Thymus (tissue), 11 donors: ENCODE measurements at regions not wholly inside any gene's neighbourhood (a gene's known extent, or its start where the extent isn't known, plus 50 kb on each side); places are given as distances from the start of the nearest gene placed in this dataset.
"Not testable (repeated sequence)": the region's sequence is repeated elsewhere in the genome, so short reads cannot be mapped to it uniquely, and the experiment has no call there.

Experiments
- DNase-seq, 9 donors: peaks; one replicate each; pipeline ENCODE4 v3.0.0-alpha.2; 2013; ENCODE audit warnings: low spot score in 9 of 9, low read depth in 6 of 9, missing footprints in 1 of 9
- H3K27ac ChIP-seq, 2 donors: one replicate each; pipeline ENCODE4 v1.5.1; 2013; ENCODE audit warnings: control low read depth in 1 of 2, low read depth in 1 of 2, low read length in 1 of 2, mild to moderate bottlenecking in 1 of 2, moderate library complexity in 1 of 2
- H3K27me3 ChIP-seq, 2 donors: one replicate each; pipeline ENCODE4 v1.5.1; 2013; ENCODE audit warnings: low read length in 1 of 2; ENCODE audit not compliant: control insufficient read depth in 2 of 2, insufficient read depth in 1 of 2
- H3K36me3 ChIP-seq, 2 donors: one replicate each; pipeline ENCODE4 v1.5.1; 2013; ENCODE audit warnings: low read length in 1 of 2, mild to moderate bottlenecking in 1 of 2, moderate library complexity in 1 of 2; ENCODE audit not compliant: control insufficient read depth in 2 of 2, insufficient read depth in 2 of 2
- H3K4me1 ChIP-seq, 2 donors: one replicate each; pipeline ENCODE4 v1.5.1; 2013; ENCODE audit warnings: low read length in 2 of 2; ENCODE audit not compliant: control insufficient read depth in 2 of 2, insufficient read depth in 2 of 2
- H3K4me3 ChIP-seq, 2 donors: one replicate each; pipeline ENCODE4 v1.5.1; 2013; ENCODE audit warnings: low read length in 2 of 2, control low read depth in 1 of 2, mild to moderate bottlenecking in 1 of 2
- H3K9me3 ChIP-seq, 2 donors: one replicate each; pipeline ENCODE4 v1.5.1; 2013; ENCODE audit warnings: low read length in 1 of 2, mild to moderate bottlenecking in 1 of 2; ENCODE audit not compliant: control insufficient read depth in 2 of 2, insufficient read depth in 1 of 2
- WGBS: extraction: QIAGEN DNeasy Blood & Tissue Kit; methylation state at CpG from one replicate; pipeline ENCODE4 v1.1.7; 2013; 5-methylcytosine and 5-hydroxymethylcytosine counted together
- donor health status: healthy.

DNA sequence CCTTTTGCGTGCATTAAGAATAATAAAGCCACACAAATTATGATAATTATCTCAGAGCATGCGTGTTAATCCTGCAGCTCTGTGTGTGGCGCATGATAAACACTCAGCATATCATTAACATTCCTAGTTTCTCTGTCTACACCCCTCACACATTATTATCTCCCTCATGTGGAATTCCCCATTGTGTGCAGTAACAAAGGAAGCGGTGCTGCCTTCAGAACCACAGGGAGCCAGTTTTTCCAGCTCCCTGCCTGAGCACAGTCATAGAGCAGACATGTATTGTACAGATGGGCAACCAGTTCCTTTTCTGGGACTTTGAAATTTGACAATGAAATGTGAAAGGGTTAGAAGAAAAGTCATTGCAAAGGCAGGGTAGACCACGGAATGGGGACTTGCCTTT lies 1365.5 kb upstream of the CDH9 start:
- no peak for DNase-seq
- 95% methylated on average over 5 of the region's 5 CpGs for WGBS
- no peak overlapping the region for H3K27ac ChIP-seq

DNA sequence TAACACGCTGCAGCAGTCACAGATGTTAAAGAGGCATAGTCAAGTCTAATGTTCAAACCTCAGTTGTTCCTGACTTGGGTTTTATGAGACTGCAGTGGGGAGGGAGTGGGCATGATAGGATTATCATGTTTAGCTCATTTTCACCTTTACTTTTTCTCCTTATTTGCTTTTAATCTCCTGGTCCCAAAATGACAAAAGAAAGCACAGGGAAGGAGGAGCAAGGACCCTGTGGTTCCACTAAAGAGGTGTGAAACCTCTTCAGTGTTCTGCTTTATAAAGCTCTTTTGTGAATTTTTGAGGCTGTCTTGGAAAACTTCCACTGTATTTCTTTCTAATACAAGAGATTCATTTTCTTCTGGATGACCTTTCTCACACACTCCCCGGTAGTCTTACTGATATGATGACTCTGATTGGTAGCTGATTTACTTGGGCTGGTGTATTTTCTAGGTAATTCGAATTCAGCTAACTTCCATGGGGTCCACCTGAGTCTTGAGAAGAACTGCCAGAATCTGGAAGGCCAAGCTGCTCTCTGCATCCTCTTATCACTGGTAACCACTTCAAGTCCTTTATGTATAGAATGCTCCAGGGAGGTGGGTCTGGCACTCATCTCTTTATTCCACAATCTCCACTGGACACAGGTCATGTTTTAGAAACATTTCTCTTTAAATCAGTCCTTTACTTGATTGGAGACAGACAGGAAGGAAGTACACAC lies 1364.4 kb upstream of the CDH9 start:
- 89% methylated on average over 3 of the region's 3 CpGs for WGBS
- no peak for DNase-seq
- Histone ChIP-seq H3K27me3 (no peaks in the 10 kb centered on the region), H3K4me1 (no peaks in the 10 kb centered on the region), H3K27ac (no peak overlapping the region), H3K4me3 (no peak overlapping the region), H3K36me3 (no peaks in the 10 kb centered on the region), H3K9me3 (peaks cover 5 to 13% of the 10 kb centered on the region in 2 donors)

More for the DNA sequence above, 1365.5 kb upstream of the CDH9 start:
- Histone ChIP-seq H3K36me3 (no peaks in the 10 kb centered on the region), H3K27me3 (no peaks in the 10 kb centered on the region), H3K4me3 (no peak overlapping the region), H3K9me3 (peaks cover 5 to 13% of the 10 kb centered on the region in 2 donors), H3K4me1 (no peaks in the 10 kb centered on the region)

DNA sequence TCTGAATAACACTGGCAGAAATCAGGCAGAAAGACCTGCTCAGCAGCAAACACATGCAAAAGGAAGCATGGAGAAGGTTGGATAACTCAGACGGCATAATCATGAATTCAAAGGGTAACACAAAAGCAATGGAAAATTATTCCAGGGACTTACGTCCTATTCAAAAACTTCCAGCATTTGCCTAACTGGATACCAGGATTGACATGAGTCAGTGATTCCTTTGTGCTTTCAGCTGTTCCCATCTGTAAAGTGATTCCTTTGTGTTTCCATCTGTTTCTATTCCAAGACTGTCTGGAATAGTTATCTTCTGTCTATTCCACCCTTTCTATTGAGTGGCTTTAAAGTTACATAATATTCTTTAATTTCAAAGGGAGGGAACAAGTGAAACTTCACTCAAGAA lies 1361.7 kb upstream of the CDH9 start:
- Histone ChIP-seq H3K4me1 (no peaks in the 10 kb centered on the region), H3K9me3 (peaks cover 5 to 13% of the 10 kb centered on the region in 2 donors), H3K27ac (no peak overlapping the region), H3K36me3 (no peaks in the 10 kb centered on the region), H3K4me3 (no peak overlapping the region), H3K27me3 (no peaks in the 10 kb centered on the region)
- 97% methylated on average over 2 of the region's 2 CpGs for WGBS
- no peak for DNase-seq

DNA sequence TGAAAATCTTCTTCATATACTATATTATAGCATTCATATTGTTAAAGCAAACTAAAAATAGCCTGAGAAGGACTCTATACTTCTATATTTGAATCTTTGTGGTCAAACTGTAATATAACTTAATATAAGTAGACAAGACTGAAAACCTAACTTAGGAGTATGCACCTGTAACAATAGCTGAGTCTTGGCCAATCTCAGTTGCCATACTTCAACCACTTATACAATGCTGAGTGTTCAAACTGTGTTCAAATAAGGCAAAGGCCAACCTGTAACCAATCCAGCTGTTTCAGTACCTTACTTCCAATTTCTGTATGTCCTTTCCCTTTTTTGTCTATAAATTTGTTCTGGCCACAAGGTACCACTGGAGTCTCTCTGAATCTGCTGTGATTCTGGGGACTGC lies 1360.8 kb upstream of the CDH9 start:
- Histone ChIP-seq H3K4me3 (no peak overlapping the region), H3K36me3 (no peaks in the 10 kb centered on the region), H3K27ac (no peak overlapping the region), H3K27me3 (no peaks in the 10 kb centered on the region), H3K9me3 (peaks cover under 1 to 4% of the 10 kb centered on the region in 2 donors), H3K4me1 (no peaks in the 10 kb centered on the region)
- DNase-seq, result no peak

DNA sequence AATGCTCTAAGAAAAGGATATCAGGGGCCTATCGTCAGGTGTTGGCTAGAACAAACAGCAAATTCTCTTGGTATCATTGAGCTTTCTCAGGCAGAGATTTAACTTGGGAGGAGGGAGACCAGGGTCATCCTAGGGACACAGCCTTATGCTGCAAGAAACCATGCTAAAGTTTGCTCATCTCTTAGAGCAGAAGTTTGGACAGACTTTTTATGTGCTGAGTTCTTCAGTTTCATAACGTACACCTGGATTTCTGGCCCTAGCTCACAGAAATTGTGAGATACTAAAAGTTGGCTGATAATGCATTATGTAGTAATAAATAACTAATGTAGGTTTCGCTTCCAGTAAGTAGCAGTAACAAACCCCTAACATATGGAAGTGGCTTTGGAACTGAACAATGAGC lies 1359.8 kb upstream of the CDH9 start:
- no peak overlapping the region for H3K4me3 ChIP-seq
- DNase-seq, result no peak
- H3K27me3 ChIP-seq, result no peaks in the 10 kb centered on the region
- no peaks in the 10 kb centered on the region for H3K9me3 ChIP-seq
- H3K27ac ChIP-seq, result no peak overlapping the region
- 91% methylated on average over 3 of the region's 3 CpGs for WGBS
- no peaks in the 10 kb centered on the region for H3K36me3 ChIP-seq
- no peaks in the 10 kb centered on the region for H3K4me1 ChIP-seq

DNA sequence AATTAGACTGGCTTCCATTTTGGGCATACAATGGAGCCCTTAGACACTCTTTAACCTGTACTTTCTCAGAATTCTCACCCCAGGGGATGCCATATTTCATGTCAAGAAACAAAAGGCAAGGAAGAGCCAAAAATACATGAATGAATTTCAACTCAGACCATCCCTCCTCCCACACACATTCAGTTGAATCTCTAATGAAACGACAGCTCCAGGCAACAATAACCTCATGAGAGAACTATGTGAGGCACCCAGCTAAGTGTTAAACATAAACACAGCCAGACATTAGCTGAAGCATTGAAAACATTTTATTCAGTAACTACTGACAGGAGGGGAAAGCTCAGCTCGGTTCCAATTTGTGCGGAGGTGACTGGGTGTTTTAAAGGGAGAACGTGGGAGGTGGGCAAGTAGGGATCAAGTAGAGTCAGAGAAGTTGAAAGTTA lies 1359.1 kb upstream of the CDH9 start:
- Histone ChIP-seq H3K9me3 (no peaks in the 10 kb centered on the region), H3K27me3 (no peaks in the 10 kb centered on the region), H3K27ac (no peak overlapping the region), H3K4me3 (no peak overlapping the region), H3K36me3 (no peaks in the 10 kb centered on the region), H3K4me1 (no peaks in the 10 kb centered on the region)
- no peak for DNase-seq
- WGBS, result 74% methylated on average over 4 of the region's 4 CpGs

DNA sequence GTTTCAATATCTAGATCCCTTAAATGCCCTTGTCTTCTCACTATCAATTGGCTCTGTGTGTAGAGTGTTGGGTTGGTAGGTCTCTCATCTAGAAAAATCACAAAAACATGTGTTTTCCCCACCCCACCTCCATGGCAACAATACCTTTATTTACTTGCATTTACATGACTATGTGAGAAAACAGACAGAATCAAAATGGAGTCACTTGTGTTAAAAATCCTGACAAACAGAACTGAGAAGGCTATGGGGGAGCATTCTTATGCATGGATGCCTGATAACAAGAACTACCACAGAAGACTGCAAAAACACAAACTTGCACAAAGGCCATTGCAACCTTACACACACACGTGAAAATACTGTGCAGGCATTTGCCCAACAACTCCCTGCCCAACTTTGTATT lies 1352.9 kb upstream of the CDH9 start:
- no peak for DNase-seq
- 94% methylated on average over 1 of the region's 1 CpG for WGBS
- H3K36me3 ChIP-seq, result no peaks in the 10 kb centered on the region

DNA sequence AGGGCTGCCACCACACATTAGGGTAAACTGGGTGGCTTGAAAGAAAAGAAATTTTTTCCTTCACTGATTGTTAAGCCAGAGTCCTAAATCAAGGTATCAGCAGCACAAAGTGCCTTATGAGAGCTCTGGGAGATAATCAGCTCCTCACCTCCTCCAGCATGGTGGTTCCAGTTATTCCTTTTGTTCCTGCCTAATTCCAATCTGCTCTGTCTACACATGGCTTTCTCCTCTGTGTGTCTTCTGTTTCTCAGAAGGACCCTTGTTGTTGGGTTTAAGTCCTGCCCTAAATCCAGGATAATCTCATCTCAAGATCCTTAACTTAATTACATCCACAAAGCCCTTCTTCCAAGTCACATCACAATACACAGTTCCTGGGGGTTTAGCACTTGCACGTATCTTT lies 1352.0 kb upstream of the CDH9 start:
- 89% methylated on average over 1 of the region's 1 CpG for WGBS
- Histone ChIP-seq H3K36me3 (no peaks in the 10 kb centered on the region), H3K4me3 (no peak overlapping the region), H3K27me3 (no peaks in the 10 kb centered on the region), H3K27ac (no peak overlapping the region), H3K4me1 (no peaks in the 10 kb centered on the region), H3K9me3 (no peaks in the 10 kb centered on the region)
- no peak for DNase-seq

More for the DNA sequence above, 1352.9 kb upstream of the CDH9 start:
- Histone ChIP-seq H3K4me1 (no peaks in the 10 kb centered on the region), H3K27me3 (no peaks in the 10 kb centered on the region), H3K4me3 (no peak overlapping the region), H3K9me3 (no peaks in the 10 kb centered on the region), H3K27ac (no peak overlapping the region)

DNA sequence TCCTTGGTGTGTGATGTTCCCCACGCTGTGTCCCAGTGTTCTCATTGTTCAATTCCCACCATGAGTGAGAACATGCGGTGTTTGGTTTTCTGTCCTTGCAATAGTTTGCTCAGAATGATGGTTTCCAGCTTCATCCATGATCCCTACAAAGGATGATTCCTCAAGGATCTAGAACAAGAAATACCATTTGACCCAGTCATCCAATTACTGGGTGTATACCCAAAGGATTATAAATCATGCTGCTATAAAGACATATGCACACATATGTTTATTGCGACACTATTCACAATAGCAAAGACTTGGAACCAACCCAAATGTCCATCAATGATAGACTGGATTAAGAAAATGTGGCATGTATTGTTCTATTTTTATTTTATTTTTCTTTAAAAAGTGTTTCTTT lies 1351.3 kb upstream of the CDH9 start:
- not testable (repeated sequence) for H3K9me3 ChIP-seq, H3K4me3 ChIP-seq, H3K27ac ChIP-seq, DNase-seq, H3K27me3 ChIP-seq, H3K36me3 ChIP-seq, H3K4me1 ChIP-seq
- WGBS, result 94% methylated on average over 3 of the region's 3 CpGs
